Tibial artery (tissue), 4 donors: ENCODE measurements at regions not wholly inside any gene's neighbourhood (a gene's known extent, or its start where the extent isn't known, plus 50 kb on each side); places are given as distances from the start of the nearest gene placed in this dataset.

ENCODE experiments used
- DNase-seq, 2 donors: peaks; one replicate each; pipeline ENCODE4 v3.0.0-alpha.2; 2019
- H3K27ac ChIP-seq, 2 donors: fragments of 200-600 bp; sonication (generic) in 1 of 2; 1 replicate in 1 of 2; 2 replicates in 1 of 2; pipeline ENCODE4 v1.5.1; 2018 to 2019; ENCODE audit warnings: mild to moderate bottlenecking in 1 of 2
- H3K27me3 ChIP-seq, 2 donors: fragments of 200-600 bp; sonication (generic) in 1 of 2; one replicate each; pipeline versions ENCODE4 v1.5.1 to v1.6.0; 2016 to 2019
- H3K36me3 ChIP-seq, 3 donors: fragments of 200-600 bp; sonication (generic) in 2 of 3; one replicate each; pipeline ENCODE4 v1.5.1; 2016 to 2019; ENCODE audit warnings: mild to moderate bottlenecking in 2 of 3
- H3K4me1 ChIP-seq, 4 donors: fragments of 200-600 bp; sonication (generic) in 2 of 4; 1 replicate in 3 of 4; 2 replicates in 1 of 4; pipeline ENCODE4 v1.5.1; 2016 to 2019
- H3K4me3 ChIP-seq, 2 donors: fragments of 200-600 bp; sonication (generic) in 1 of 2; 1 replicate in 1 of 2; 2 replicates in 1 of 2; pipeline ENCODE4 v1.5.1; 2018 to 2019; ENCODE audit warnings: mild to moderate bottlenecking in 2 of 2
- H3K9me3 ChIP-seq, 3 donors: fragments of 200-600 bp; sonication (generic) in 1 of 3; one replicate each; pipeline ENCODE4 v1.5.1; 2016 to 2019
- intact Hi-C: fragments of 100-400 bp; cut with DNase I; formaldehyde crosslinking; loops from one replicate; pipeline ENCODE4 v1.15.0; 2023; ENCODE audit warnings: low total_unique reads
- TF ChIP-seq, protein P1 (sequence below), 2 experiments: fragments of 200-600 bp in 1 of 2; fragments of 450-650 bp in 1 of 2; IDR thresholded peaks; one replicate each; pipeline ENCODE4 v1.5.1; 2017 to 2019; ENCODE audit warnings: antibody characterized with exemption in 2 of 2, mild to moderate bottlenecking in 1 of 2, moderate library complexity in 1 of 2

DNA sequence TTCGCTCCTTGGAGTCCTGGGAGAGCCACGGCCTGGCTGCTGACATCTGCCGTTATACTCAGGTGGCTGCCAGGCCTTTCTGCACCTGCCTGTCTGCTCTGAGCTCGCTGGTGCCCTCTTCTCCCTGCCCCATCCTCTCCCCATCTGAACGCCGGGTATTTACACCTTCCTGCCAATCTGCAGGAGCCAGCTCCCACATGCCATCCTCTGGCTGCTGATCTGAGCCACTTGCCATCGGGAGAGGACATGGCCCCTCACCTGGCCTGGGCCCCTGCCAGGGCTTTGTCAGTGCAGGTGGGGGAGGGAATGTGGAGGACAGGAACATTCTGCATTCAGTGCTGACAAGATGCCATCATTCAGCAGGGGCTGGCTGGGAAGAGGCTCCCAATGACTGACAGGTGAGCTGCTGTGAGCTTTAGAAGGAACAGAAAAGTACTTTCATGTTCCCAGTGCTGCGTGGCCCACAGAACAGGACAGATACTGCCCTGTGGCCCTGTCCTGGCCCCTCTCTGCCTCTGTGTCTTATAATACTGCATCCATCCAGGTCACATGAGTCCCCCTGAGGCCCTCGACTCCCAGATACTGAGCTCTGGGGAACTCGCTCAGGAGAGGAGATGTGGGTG is 96.3 kb upstream of the ZNF469 start:
- no peak for DNase-seq
- Histone ChIP-seq H3K4me3 (no peak overlapping the region), H3K27ac (no peak overlapping the region), H3K4me1 (no peaks in the 10 kb centered on the region), H3K27me3 (peaks cover 0 to 7% of the 10 kb centered on the region in 2 donors), H3K9me3 (peaks cover 0 to 18% (median 13%) of the 10 kb centered on the region in 3 donors), H3K36me3 (no peaks in the 10 kb centered on the region)
- TF ChIP-seq, protein P1, sequence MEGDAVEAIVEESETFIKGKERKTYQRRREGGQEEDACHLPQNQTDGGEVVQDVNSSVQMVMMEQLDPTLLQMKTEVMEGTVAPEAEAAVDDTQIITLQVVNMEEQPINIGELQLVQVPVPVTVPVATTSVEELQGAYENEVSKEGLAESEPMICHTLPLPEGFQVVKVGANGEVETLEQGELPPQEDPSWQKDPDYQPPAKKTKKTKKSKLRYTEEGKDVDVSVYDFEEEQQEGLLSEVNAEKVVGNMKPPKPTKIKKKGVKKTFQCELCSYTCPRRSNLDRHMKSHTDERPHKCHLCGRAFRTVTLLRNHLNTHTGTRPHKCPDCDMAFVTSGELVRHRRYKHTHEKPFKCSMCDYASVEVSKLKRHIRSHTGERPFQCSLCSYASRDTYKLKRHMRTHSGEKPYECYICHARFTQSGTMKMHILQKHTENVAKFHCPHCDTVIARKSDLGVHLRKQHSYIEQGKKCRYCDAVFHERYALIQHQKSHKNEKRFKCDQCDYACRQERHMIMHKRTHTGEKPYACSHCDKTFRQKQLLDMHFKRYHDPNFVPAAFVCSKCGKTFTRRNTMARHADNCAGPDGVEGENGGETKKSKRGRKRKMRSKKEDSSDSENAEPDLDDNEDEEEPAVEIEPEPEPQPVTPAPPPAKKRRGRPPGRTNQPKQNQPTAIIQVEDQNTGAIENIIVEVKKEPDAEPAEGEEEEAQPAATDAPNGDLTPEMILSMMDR (IDR thresholded peaks at IDR 0.05), result no peak
- intact Hi-C loops, result no loop called here

- DNase-seq, result no peak
Observed at GRCh38 chr16:88287219-88287618, 95.5 kb upstream of the ZNF469 start.

DNA sequence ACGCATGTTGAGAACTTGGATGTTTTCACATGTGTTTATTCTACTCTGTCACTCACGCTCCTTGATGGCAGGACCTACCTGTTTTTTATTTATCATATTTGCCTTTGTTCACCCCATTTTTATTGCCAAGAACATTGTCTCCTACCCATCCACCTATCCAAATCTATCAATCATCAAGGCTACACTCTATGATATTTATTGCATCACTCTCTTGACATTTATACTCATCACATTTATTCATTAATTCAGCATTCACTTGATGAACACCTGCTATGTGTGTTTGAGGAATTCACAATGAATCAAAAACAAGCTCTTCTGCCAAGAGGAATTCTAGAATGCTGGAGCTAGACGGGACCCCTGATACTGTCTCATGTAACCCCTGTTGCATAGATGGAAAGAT is 94.5 kb upstream of the ZNF469 start:
- H3K27me3 ChIP-seq, result peaks cover 0 to 7% of the 10 kb centered on the region in 2 donors
- H3K27ac ChIP-seq, result no peak overlapping the region
- no peak for DNase-seq
- H3K9me3 ChIP-seq, result peaks cover 0 to 18% (median 13%) of the 10 kb centered on the region in 3 donors
- H3K4me3 ChIP-seq, result no peak overlapping the region
- no peaks in the 10 kb centered on the region for H3K36me3 ChIP-seq
- TF ChIP-seq, protein P1 (IDR thresholded peaks at IDR 0.05), result no peak
- H3K4me1 ChIP-seq, result no peaks in the 10 kb centered on the region
- intact Hi-C loops, result no loop called here

More at GRCh38 chr16:88287219-88287618, 95.5 kb upstream of the ZNF469 start:
- TF ChIP-seq, protein P1 (IDR thresholded peaks at IDR 0.05), result no peak
- Histone ChIP-seq H3K27me3 (peaks cover 0 to 7% of the 10 kb centered on the region in 2 donors), H3K36me3 (no peaks in the 10 kb centered on the region), H3K27ac (no peak overlapping the region), H3K4me1 (no peaks in the 10 kb centered on the region), H3K9me3 (peaks cover 0 to 18% (median 13%) of the 10 kb centered on the region in 3 donors), H3K4me3 (no peak overlapping the region)
- intact Hi-C loops, result no loop called here

GRCh38 chr16:88289001-88289400 is 93.8 kb upstream of the ZNF469 start:
- TF ChIP-seq, protein P1 (IDR thresholded peaks at IDR 0.05), result no peak
- Histone ChIP-seq H3K27me3 (peaks cover 0 to 7% of the 10 kb centered on the region in 2 donors), H3K36me3 (no peaks in the 10 kb centered on the region), H3K27ac (no peak overlapping the region), H3K4me3 (no peak overlapping the region), H3K4me1 (no peaks in the 10 kb centered on the region), H3K9me3 (peaks cover 0 to 18% (median 13%) of the 10 kb centered on the region in 3 donors)
- intact Hi-C loops, result no loop called here
- DNase-seq, result no peak

GRCh38 chr16:88289561-88289960 is 93.2 kb upstream of the ZNF469 start:
- intact Hi-C loops, result no loop called here
- H3K27me3 ChIP-seq, result peaks cover 0 to 7% of the 10 kb centered on the region in 2 donors
- H3K27ac ChIP-seq, result no peak overlapping the region
- TF ChIP-seq, protein P1 (IDR thresholded peaks at IDR 0.05), result no peak
- no peaks in the 10 kb centered on the region for H3K4me1 ChIP-seq
- DNase-seq, result no peak
- H3K9me3 ChIP-seq, result peaks cover 0 to 18% (median 13%) of the 10 kb centered on the region in 3 donors
- no peaks in the 10 kb centered on the region for H3K36me3 ChIP-seq
- H3K4me3 ChIP-seq, result no peak overlapping the region
